Fibroblast of lung (primary cell): ENCODE measurements at regions not wholly inside any gene's neighbourhood (a gene's known extent, or its start where the extent isn't known, plus 50 kb on each side); places are given as distances from the start of the nearest gene placed in this dataset.

Source experiments
- CTCF ChIP-seq, 2 donors: IDR thresholded peaks in 1 of 2; conservative IDR thresholded peaks in 1 of 2; 1 replicate in 1 of 2; 2 replicates in 1 of 2; pipeline ENCODE4 v1.5.1; 2011 to 2012; ENCODE audit warnings: low read length in 2 of 2, control low read depth in 1 of 2, inconsistent platforms in 1 of 2, low read depth in 1 of 2, mild to moderate bottlenecking in 1 of 2
- EZH2 ChIP-seq: IDR thresholded peaks from 2 replicates; pipeline ENCODE4 v1.5.1; 2012; ENCODE audit warnings: low read length, control low read depth, mild to moderate bottlenecking; ENCODE audit errors: missing control alignments

GRCh38 chr12:24462946-24463345 lies 486.0 kb downstream of the BCAT1 start:
- TF ChIP-seq CTCF (conservative IDR thresholded peaks at IDR 0.05 in 1 of 2, IDR thresholded peaks at IDR 0.05 in 1 of 2; ENCODE audit: low read depth in 1 of 2, low read length in 2 of 2) (no peak), EZH2 (no peak)
